Thyroid gland (tissue), 4 donors: ENCODE measurements at regions not wholly inside any gene's neighbourhood (a gene's known extent, or its start where the extent isn't known, plus 50 kb on each side); places are given as distances from the start of the nearest gene placed in this dataset.
"Not testable (repeated sequence)": the region's sequence is repeated elsewhere in the genome, so short reads cannot be mapped to it uniquely, and the experiment has no call there.

Experiments used
- DNase-seq, 2 donors: peaks; one replicate each; pipeline ENCODE4 v3.0.0-alpha.2; 2019
- H3K27ac ChIP-seq, 3 donors: fragments of 200-600 bp; sonication (generic); 1 replicate in 2 of 3; 2 replicates in 1 of 3; pipeline ENCODE4 v1.5.1; 2016 to 2019; ENCODE audit warnings: mild to moderate bottlenecking in 1 of 3, moderate library complexity in 1 of 3
- H3K27me3 ChIP-seq: fragments of 200-600 bp; sonication (generic); one replicate; pipeline ENCODE4 v1.5.1; 2019
- H3K36me3 ChIP-seq, 2 donors: fragments of 200-600 bp; sonication (generic); one replicate each; pipeline ENCODE4 v1.5.1; 2016 to 2019
- H3K4me1 ChIP-seq, 2 donors: fragments of 200-600 bp; sonication (generic); one replicate each; pipeline ENCODE4 v1.5.1; 2017 to 2019
- H3K4me3 ChIP-seq, 3 donors: fragments of 200-600 bp; sonication (generic); replicated peaks in 1 of 3; 1 replicate in 2 of 3; 2 replicates in 1 of 3; pipeline ENCODE4 v1.5.1; 2016; ENCODE audit warnings: mild to moderate bottlenecking in 1 of 3
- H3K9me3 ChIP-seq: fragments of 200-600 bp; sonication (generic); one replicate; pipeline ENCODE4 v1.5.1; 2017
- CTCF ChIP-seq, 6 experiments: fragments of 200-600 bp in 3 of 6; fragments of 450-650 bp in 3 of 6; sonication (generic) in 3 of 6; IDR thresholded peaks; one replicate each; pipeline ENCODE4 v1.5.1; 2016 to 2019; ENCODE audit warnings: antibody characterized with exemption in 6 of 6, mild to moderate bottlenecking in 2 of 6, inconsistent platforms in 1 of 6, moderate library complexity in 1 of 6
- POLR2A ChIP-seq, 2 donors: fragments of 450-650 bp; IDR thresholded peaks; one replicate each; pipeline ENCODE4 v1.6.1; 2017; ENCODE audit warnings: antibody characterized with exemption in 2 of 2, mild to moderate bottlenecking in 2 of 2, moderate library complexity in 1 of 2
- WGBS, 2 donors: methylation state at CpG; one replicate each; pipeline ENCODE4 v1.1.5; 2017; 5-methylcytosine and 5-hydroxymethylcytosine counted together
- intact Hi-C: fragments of 100-400 bp; cut with DNase I; formaldehyde crosslinking; loops from one replicate; pipeline ENCODE4 v1.15.1; 2023

GRCh38 chr12:23141335-23141734, 516.4 kb downstream of the ETNK1 start:
- no peaks in the 10 kb centered on the region for H3K27me3 ChIP-seq
- intact Hi-C loops, result no loop called here
- no peak for DNase-seq

GRCh38 chr12:23146070-23146469, 521.1 kb downstream of the ETNK1 start:
- not testable (repeated sequence) for DNase-seq, H3K27ac ChIP-seq
- WGBS, 2 donors, result 90 to 95% methylated on average over 15 of the region's 15 CpGs

More at GRCh38 chr12:23141335-23141734, 516.4 kb downstream of the ETNK1 start:
- H3K9me3 ChIP-seq, result no peaks in the 10 kb centered on the region
- TF ChIP-seq POLR2A (IDR thresholded peaks at IDR 0.05), result no peak
- no peak for TF ChIP-seq CTCF (IDR thresholded peaks at IDR 0.05)
- no peaks in the 10 kb centered on the region for H3K4me1 ChIP-seq
- no peaks in the 10 kb centered on the region for H3K36me3 ChIP-seq
- no peak overlapping the region for H3K4me3 ChIP-seq
- H3K27ac ChIP-seq, result no peak overlapping the region

GRCh38 chr12:23168459-23168858, 543.5 kb downstream of the ETNK1 start:
- intact Hi-C loops, result no loop called here
- WGBS, 2 donors, result 52 to 65% methylated on average over 2 of the region's 2 CpGs
- H3K9me3 ChIP-seq, result no peaks in the 10 kb centered on the region

More at GRCh38 chr12:23146070-23146469, 521.1 kb downstream of the ETNK1 start:
- H3K9me3 ChIP-seq, intact Hi-C loops, H3K4me1 ChIP-seq, H3K36me3 ChIP-seq, H3K4me3 ChIP-seq, H3K27me3 ChIP-seq: not testable (repeated sequence)

GRCh38 chr12:23169012-23169695, 544.2 kb downstream of the ETNK1 start:
- no peak for TF ChIP-seq CTCF (IDR thresholded peaks at IDR 0.05)
- intact Hi-C loops, result no loop called here
- no peak for DNase-seq
- no peak overlapping the region for H3K4me3 ChIP-seq
- no peaks in the 10 kb centered on the region for H3K36me3 ChIP-seq
- H3K9me3 ChIP-seq, result no peaks in the 10 kb centered on the region
- no peaks in the 10 kb centered on the region for H3K4me1 ChIP-seq
- no peaks in the 10 kb centered on the region for H3K27me3 ChIP-seq
- 77 to 80% methylated on average over 4 of the region's 4 CpGs for WGBS, 2 donors
- no peak overlapping the region for H3K27ac ChIP-seq

More at GRCh38 chr12:23168459-23168858, 543.5 kb downstream of the ETNK1 start:
- no peak for TF ChIP-seq POLR2A (IDR thresholded peaks at IDR 0.05)
- Histone ChIP-seq H3K4me3 (no peak overlapping the region), H3K4me1 (no peaks in the 10 kb centered on the region), H3K27ac (no peak overlapping the region), H3K36me3 (no peaks in the 10 kb centered on the region), H3K27me3 (no peaks in the 10 kb centered on the region)
- no peak for DNase-seq

- Histone ChIP-seq H3K4me1 (no peaks in the 10 kb centered on the region), H3K4me3 (no peak overlapping the region), H3K27ac (no peak overlapping the region), H3K9me3 (no peaks in the 10 kb centered on the region), H3K27me3 (no peaks in the 10 kb centered on the region), H3K36me3 (no peaks in the 10 kb centered on the region)
- intact Hi-C loops, result no loop called here
- no peak for DNase-seq
- TF ChIP-seq POLR2A (IDR thresholded peaks at IDR 0.05) (no peak), CTCF (IDR thresholded peaks at IDR 0.05) (no peak)
- 78 to 81% methylated on average over 3 of the region's 3 CpGs for WGBS, 2 donors
Measured at GRCh38 chr12:23169696-23170013, 544.7 kb downstream of the ETNK1 start.

GRCh38 chr12:23174917-23175316, 549.9 kb downstream of the ETNK1 start:
- TF ChIP-seq POLR2A (IDR thresholded peaks at IDR 0.05) (no peak), CTCF (IDR thresholded peaks at IDR 0.05) (no peak)
- H3K4me3 ChIP-seq, result no peak overlapping the region
- WGBS, 2 donors, result 0 to 94% methylated on average over 1 of the region's 1 CpG
- intact Hi-C loops, result no loop called here
- no peak overlapping the region for H3K27ac ChIP-seq
- no peaks in the 10 kb centered on the region for H3K4me1 ChIP-seq
- no peaks in the 10 kb centered on the region for H3K36me3 ChIP-seq
- DNase-seq, result no peak
- H3K9me3 ChIP-seq, result no peaks in the 10 kb centered on the region
- no peaks in the 10 kb centered on the region for H3K27me3 ChIP-seq
